ENCODE measurements at regions not wholly inside any gene's neighbourhood (a gene's known extent, or its start where the extent isn't known, plus 50 kb on each side); places are given as distances from the start of the nearest gene placed in this dataset.
"Not testable (repeated sequence)": the region's sequence is repeated elsewhere in the genome, so short reads cannot be mapped to it uniquely, and the experiment has no call there.

DNA sequence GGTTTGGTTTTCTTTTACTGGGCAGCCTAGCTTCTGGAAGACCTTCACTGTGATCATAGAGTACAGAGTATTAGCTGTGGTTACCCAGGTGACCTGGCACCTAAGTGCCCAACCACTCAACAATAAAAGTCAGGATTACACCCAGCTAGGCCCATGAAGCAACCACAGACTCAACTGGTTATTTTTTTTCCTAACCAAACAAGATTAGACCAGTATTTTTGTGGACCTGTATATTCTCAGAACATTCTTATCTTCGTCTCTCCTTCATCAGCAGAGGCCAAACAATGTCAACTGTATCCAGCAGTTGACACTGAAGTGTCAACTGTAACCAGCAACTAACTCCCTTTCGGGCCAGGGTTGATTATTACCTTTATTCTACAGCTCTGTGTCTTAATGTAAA is 289.2 kb upstream of the SLC39A10 start:
- no peak for DNase-seq (ENCODE audit: low read depth in 3 of 3, low spot score in 2 of 3)

DNA sequence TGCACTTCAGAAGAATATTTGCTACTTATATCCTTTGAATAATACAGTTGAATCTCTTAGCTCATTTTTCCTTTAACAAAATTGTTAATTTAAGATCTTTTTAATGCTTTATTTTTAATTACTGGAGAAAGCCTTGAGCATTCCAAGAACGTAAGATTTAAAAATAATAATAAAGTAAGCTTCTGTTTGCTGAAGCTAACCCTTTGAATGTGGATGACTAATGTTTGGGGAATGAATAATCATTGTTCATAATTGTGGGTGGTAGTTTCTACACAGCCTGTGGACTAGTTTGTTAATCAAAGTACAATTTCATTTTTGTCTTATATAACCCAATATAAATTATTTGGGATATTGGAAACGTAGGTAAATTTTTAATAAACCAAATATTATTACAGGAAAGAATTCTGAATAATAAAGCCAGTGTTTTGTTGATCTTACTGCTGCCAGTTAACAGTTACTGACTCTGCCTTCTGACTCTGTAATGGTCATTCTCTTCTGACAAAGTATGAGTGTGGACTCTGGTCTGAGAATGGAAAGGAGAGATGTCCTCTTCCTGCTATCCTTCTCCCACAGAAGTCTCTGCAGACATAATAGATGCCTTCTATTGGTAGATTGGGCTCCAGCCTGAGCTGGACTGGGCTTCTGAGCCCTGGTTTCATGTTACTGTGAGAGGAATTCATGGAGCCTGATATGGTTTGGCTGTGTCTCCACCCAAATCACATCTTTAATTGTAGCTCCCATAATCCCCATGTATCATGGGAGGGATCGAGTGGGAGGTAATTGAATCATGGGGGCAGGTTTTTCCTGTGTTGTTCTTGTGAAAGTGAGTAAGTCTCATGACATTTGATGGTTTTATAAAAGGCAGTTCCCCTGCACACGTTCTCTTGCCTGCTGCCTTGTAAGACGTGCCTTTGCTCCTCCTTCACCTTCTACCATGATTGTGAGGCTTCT is 292.7 kb upstream of the SLC39A10 start:
- DNase-seq (ENCODE audit: low read depth in 3 of 3, low spot score in 2 of 3), result no peak

DNA sequence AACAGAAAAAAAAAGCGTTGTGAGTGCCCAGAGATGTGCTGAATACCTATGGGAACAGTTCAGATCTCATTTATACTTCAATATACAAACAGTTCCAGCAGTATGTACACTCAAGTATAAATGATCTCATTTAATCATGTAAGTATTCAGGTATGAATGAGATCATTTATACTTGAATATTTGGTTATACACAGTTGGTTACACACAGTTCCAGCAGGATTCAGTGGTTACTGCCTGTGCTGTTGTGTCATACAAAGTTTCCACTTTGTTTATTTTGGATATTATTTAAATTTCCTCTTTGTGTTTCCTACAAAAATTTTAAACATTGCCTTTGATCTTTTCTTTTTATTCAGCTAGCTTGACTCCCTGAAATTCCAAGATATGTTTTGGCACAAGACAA is 293.5 kb upstream of the SLC39A10 start:
- DNase-seq (ENCODE audit: low read depth in 3 of 3, low spot score in 2 of 3), result no peak

DNA sequence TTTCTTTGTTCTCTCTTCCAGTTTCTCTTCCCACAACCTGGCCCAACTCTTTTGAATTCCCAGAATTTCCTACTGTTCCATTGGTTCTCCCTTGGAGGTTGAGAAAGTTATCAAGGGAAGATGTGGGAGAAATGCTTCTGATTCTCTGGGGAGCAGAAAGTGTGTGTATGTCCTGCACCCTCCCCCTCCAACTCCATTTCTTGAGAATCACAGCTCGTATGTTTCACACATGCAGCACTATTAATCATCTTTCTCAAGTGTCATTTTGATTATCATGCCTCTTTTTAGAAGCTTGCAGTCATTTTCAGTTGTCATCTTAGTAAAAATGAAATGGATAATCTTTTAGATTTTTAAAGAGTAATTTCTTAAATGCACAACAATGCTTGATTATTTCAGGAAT is 296.8 kb upstream of the SLC39A10 start:
- DNase-seq (ENCODE audit: low read depth in 3 of 3, low spot score in 2 of 3), result no peak

DNA sequence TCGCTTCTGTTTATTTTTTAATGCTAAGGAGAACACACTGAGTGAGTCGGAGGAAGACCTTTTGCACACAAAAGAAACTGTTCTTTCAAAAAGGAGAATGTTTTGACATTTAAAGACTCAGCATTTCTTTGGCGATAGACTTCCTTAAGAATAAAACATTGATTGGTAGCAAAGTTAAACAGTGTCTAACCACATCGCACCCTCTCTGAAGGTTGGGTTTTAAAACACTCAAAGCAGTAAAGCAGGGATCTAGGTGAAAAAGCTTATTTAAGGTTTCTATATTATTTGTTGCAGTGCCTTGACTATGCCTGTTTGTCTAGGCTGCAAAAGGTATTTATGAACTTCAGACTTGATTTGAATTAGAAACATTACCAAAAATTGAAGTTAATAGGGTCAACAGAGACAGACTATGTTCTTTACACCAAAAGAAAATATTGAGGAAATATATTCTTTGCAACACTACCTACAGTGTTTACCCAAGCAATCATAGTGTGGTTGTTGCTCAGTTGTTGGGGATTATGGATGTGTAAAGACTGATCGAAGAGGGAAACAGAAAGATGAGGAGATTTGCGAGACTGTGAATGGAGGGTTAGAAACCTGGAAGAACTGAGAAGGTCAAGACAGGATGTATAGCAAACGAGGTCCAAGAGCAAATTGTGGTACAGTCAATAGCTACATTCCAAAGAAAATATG is 297.8 kb upstream of the SLC39A10 start:
- no peak for DNase-seq (ENCODE audit: low read depth in 3 of 3, low spot score in 2 of 3)

DNA sequence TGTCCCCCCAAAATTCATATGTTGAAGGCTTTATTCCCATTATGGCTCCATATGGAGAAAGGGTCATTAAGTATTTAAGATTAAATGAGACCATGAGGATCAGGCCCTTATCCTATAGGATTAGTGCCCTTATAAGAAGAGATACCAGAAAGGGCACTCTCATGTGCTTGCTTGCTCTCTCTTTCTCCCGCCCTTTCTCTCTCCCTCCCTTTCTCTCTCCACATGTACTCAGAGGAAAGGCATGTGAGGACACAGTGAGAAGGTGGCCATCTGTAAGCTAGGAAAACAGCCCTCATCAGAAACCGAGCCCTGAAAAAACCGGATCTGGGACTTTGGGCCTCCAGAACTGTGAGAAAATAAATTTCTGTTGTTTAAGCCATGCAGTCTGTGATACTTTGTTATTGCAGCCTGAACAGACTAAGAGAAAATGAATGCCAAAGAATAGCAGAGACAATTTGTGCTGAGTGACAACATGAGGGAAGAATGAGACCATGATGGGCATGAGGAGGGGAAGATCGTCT is 300.0 kb upstream of the SLC39A10 start:
- no peak for DNase-seq (ENCODE audit: low read depth in 3 of 3, low spot score in 2 of 3)

DNA sequence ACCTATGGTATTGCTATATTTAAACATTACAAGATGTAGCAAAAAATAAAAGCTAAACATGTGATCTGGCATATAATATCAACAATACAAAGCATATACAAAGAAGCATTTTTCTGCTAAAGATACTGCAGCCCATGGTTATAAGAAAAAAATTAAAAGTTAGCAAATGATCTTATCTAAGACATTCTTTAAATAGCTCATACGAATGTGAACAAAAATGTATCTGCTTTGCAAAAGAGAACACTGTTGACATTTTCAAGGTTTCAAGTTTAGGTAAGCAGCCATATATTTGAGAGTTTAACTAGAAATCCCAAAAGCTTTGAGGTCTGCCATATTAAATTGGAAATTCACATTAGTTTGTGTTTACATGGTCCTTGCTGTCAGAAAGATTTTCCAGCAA is 301.0 kb upstream of the SLC39A10 start:
- DNase-seq (ENCODE audit: low read depth in 3 of 3, low spot score in 2 of 3), result no peak

DNA sequence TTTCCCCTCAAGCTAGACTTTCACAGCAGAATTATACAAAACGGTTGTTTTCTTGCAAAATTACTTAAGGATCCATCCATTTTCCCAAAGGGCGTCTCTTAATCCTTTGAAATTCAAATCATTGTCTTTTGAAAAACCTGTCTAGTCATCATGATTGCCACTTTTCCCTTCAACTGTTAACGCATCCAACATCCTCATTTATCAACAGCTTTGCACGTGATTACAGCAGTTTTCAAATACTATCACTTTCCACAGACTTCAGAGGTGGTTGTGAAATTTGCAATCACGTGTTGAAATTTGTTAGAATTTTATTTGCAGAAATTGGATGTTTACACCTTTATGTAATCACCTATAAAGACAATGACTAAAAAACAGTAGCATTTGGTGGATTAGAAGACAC is 304.4 kb upstream of the SLC39A10 start:
- no peak for DNase-seq (ENCODE audit: low read depth in 3 of 3, low spot score in 2 of 3)

DNA sequence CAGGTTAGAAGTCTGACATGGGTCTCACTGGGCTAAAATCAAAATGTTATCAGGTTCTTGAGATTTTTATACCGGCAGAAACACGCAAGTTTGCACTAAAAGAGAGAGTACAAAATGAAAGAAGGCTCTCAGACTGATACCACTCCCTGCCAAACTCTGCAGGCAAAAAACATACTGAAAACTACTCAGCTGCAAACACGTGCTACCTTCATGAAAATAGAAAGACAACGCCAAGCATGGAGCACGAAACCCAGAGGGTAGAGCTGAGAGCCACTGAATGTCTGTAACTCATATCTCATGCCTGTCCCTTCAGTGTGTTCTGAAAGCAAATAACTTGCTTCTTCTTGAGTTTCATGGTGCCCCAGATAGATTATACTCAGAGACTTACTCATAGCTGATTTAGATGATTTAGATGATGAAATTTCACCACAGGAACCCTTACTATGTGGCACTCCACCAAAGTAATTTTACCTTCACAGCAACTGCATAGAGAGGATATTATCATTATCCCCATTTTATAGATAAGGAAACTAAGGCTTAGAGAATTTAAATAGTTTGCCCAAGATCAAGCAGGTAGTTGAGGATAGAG is 313.0 kb upstream of the SLC39A10 start:
- no peak for DNase-seq (ENCODE audit: low read depth in 3 of 3, low spot score in 2 of 3)

DNA sequence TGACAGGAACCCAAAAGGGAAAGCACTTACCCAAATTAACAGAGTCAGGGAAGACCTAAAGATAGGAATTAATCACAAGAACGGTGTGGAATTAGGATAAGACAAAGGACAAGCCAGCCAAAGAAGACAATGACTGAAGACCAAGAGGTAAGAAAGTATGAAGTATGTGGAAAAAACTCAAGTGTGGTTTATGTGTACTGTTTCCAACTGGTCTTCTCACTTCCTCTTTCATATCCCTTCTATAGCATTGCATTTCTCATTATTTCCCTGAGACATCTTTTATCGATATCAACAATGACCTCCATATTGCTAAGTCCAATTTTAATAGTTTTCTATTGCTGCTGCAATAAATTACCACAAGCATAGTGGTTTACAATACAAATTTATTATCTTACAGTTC is 313.5 kb upstream of the SLC39A10 start:
- DNase-seq (ENCODE audit: low read depth in 3 of 3, low spot score in 2 of 3), result no peak

DNA sequence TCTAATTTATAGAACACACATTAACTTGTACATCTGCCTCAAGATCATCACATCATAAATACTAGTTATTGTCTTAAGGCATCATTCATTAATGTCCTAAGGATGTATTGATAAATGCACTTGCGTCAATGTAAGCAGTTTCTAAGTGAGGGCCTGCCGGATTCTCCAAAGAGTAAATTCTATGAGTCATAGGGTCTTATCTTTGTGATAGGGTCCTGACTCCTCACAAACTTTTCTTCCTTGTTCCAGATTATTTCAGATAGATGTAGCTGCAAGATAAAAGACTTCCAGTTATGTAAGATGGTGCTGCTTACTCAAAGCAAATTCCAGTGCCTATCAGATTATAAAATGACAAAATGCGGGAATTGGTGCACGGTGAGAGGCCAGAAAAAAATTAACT is 315.0 kb upstream of the SLC39A10 start:
- no peak for DNase-seq (ENCODE audit: low read depth in 3 of 3, low spot score in 2 of 3)

DNA sequence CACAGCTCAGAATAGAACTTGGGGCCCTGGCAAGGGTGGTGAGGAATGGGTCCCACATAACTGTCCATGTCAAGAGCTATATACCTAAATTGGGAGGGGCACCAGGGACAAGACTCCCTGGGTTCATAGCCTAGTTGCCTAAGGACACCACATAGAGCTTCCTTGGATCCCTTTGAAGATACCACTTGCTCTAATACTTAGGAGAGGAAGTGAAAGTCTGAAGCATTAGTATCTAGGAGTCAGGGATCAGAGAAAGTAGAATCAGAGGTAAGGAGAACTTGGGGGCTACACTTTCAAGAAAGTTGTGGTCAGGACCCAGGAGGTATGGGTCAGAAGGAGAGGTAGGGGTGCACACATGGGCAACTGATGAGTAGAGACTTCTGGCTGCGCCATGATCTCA is 318.2 kb upstream of the SLC39A10 start:
- no peak for DNase-seq (ENCODE audit: low read depth in 3 of 3, low spot score in 2 of 3)

DNA sequence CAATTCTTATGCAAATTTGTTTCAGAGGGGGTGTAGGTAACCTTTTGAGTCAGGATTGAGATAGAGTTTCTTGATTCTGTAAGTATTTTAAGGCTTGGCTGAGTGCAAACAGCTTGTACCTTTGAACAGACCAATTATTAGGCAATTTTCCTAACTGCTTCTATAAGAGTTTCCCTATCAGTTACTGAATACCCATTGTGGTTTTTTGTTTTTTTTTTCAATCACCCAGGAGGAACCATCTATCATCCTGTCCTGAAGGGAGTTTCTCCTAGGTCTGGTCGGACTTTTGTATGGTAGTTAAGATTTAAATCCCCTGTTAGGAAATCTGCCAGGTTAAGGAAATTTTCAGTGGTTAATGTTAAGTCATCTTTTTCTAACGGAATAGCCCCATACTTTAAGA is 319.4 kb upstream of the SLC39A10 start:
- DNase-seq (ENCODE audit: low read depth in 3 of 3, low spot score in 2 of 3), result no peak

DNA sequence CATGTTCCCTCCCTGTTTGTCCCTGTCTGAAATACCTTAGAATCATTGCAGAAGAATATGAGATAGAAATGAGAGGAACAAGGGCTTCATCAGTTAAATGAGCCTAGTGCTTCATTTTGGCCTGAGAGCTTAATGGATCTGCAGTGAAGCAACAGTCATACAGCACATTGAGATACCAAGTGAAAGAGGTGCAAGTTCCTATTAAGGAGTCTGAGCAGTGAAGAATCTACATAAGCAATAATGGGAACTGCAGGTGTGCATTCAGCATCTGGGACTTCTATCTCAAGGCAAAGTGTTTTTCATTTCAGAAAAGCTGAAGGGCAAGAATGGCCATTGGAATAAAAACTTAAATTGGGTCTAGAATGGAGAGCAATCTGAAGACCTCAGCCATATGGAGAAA is 323.2 kb upstream of the SLC39A10 start:
- no peak for DNase-seq (ENCODE audit: low read depth in 3 of 3, low spot score in 2 of 3)

DNA sequence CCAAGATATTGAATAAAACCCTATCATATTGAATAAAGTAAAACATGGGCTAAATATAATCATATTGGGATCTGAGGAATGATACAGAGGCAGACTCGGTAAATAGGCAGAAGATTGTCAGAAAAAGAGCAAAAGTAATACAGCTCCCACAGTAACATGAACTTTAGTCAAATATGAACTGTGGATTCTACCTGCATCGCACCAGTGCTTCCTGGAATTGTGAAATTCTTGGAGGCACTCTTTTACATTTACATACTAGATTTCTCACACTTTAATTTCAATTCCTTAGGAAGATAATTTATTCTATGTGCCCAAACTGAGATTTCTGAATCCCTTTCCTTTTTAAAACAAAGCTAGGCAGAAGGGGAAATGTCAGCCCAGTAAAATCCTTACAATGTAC is 325.1 kb upstream of the SLC39A10 start:
- no peak for DNase-seq (ENCODE audit: low read depth in 3 of 3, low spot score in 2 of 3)

DNA sequence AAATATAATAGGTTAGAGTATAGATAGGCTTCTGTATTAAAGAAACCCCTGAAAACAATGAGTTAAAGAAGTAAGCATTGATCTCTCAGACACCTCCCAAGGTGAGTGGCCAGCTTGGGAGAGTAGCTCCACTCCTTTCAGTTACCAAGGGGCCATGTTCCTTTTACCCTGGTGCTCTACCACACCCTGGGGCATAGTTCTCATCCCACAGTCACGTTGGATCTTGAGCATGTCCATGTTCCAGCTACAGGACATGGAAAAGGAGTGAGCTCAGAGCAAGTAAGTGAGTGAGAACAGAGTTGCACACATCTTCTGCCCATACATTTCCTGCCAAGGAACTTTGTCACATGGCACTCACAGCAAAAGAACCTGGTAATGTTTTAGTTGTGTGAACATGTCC is 325.9 kb upstream of the SLC39A10 start:
- no peak for DNase-seq (ENCODE audit: low read depth in 3 of 3, low spot score in 2 of 3)

DNA sequence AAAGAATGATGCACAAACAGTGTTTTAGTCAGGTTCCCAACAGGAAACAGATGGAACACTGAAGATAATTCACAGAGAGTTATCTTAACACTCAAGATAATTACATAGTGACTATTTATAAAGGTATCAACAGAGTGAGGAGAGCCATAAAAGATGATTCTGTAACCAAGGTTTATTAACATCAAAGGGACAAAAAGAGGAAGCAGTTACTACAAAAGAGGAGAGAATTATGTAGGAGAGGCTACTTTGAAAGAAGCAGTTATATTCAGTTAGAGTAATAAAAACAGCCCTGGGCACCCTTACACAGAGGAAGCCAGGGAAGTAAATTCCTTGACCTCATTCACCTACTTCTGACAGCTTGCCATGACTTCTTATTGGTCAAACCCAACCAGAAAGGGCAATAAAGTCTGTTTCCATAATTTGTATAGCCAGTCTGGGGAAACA is 326.5 kb upstream of the SLC39A10 start:
- DNase-seq (ENCODE audit: low read depth in 3 of 3, low spot score in 2 of 3), result no peak

DNA sequence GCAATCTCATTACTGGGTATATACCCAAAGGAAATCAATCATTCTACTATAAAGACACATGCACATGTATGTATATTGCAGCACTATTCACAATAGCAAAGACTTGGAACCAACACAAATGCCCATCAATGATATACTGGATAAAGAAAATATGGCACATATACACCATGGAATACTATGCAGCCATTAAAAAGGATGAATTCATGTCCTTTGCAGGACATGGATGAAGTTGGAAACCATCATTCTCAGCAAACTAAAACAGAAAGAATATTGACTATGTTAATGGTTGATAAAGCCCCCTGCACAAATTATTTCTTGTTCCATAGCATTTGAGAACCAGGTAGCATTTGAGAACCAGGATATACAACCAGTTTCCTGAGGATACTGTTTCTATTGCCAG is 327.2 kb upstream of the SLC39A10 start:
- DNase-seq (ENCODE audit: low read depth in 3 of 3, low spot score in 2 of 3), result not testable (repeated sequence)

DNA sequence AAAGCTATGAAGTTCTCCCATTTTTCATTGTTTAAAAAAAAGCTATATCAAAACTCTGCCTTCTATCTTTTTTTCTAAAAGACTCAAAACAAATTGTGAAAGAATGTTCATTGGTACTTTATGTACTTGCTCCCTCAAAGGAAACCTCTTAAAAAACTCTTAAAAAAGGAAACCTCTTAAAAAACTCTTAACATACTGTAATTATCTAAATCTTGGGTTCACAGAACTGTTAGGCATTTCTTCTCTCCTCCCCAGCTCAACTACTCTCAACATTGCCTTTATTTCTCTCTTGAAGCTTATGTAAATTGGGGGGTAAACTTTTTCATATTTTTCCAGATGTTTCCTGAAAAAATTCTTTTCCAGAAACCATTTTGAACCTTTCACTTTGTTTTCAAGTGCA is 330.5 kb upstream of the SLC39A10 start:
- DNase-seq (ENCODE audit: low read depth in 3 of 3, low spot score in 2 of 3), result no peak

DNA sequence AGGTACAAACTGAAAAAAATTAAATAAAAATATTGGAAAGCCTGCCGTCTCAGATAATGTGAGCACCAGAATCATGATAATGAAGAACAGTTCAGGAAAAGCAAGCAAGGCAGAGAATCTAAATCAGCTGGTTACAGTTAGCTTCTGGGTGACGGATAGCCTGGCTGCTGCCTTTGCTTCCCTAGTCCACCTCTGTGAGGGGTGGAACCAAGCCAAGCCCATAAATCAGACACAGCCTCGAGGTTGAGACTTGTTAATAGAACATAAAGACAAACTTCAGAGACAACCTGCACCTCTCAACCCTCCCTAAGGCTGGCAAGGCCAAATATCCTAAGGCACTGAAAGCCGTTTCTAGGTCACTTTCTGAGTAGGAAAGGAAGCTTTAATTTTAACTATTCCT is 334.7 kb upstream of the SLC39A10 start:
- DNase-seq (ENCODE audit: low read depth in 3 of 3, low spot score in 2 of 3), result peak in 1 of 3 donors; percentile 17

DNA sequence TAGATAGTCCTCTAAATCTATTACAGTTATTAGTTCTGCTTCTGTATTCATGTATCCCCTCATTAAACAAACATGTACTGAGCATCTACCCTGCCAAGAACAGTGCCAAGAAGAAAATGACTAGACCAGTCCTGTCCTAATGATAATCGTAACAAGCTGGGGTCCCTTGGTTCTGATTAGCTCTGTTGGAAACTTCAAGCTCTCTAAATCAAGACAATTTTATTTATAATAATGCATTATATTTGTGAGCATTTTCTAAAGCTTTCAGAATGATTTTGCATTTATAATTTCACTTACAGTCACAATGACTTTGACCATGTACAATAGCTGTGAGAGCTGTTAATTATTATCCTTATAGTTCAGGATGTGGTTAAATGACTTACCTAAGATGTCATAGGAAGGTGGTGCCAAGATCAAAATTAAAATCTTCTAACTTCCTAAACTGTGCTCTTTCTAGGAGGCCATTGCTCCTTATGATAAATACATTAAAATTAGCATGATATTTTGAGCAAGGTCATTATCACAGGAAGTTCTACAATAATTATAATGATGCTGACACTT is 336.5 kb upstream of the SLC39A10 start:
- DNase-seq (ENCODE audit: low read depth in 3 of 3, low spot score in 2 of 3), result no peak
